GM20000 (cell line): ENCODE measurements at regions not wholly inside any gene's neighbourhood (a gene's known extent, or its start where the extent isn't known, plus 50 kb on each side); places are given as distances from the start of the nearest gene placed in this dataset.
"Not testable (repeated sequence)": the region's sequence is repeated elsewhere in the genome, so short reads cannot be mapped to it uniquely, and the experiment has no call there.

ENCODE experiments used
- DNase-seq: peaks from one replicate; pipeline ENCODE4 v3.0.0; 2012; ENCODE audit warnings: low spot score
- CTCF ChIP-seq: IDR thresholded peaks from 2 replicates; pipeline ENCODE4 v1.5.1; 2012; ENCODE audit warnings: mild to moderate bottlenecking, control low read depth; ENCODE audit errors: extremely low read depth, missing control alignments

GRCh38 chr3:156051651-156052050 lies 68.7 kb upstream of the KCNAB1 start:
- no peak for DNase-seq
- TF ChIP-seq CTCF, result no peak

DNA sequence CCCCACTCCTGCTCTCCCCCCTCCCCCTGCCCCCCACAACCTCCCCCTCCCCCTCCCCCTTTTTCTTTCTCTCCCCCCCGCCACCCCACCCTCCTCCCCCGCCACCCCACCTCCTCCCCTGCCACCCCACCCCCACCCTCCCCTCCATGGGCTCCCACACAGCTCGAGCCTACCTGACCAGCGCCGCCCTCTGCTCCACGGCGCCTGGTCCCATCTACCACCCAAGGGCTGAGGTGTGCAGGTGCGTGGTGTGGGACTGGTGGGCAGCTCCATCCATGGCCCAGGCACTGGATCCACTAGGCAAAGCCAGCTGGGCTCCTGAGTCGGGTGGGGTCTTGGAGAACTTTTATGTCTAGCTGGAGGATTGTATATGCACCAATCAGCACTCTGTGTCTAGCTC lies 68.3 kb upstream of the KCNAB1 start:
- no peak for TF ChIP-seq CTCF
- DNase-seq, result no peak

DNA sequence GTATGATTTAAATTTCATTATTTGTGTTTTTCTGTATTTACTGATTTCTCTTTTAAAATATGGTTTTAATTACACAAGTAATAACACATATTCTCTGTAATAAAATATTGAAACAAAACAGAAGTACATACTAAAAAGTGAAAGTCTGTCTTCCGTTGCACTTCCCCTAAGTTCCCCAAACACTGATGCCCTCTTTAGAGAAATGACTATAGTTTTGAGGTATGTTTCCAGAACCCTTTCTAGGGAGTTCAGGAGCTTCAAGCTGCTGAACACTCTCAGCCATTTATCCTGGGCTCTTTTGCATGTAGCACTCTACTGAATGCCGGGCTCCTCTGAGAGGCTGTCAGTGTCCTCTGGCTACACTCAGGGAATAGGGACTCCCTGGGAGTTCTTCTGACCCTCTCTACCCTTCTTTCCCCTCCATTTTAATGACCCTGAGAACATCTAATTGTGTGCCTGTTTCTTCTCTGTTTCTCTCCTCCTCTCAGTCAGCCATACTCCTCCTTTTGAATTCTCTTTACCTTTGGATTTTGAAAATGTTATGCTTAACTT lies 60.4 kb upstream of the KCNAB1 start:
- DNase-seq, result no peak
- TF ChIP-seq CTCF, result no peak

DNA sequence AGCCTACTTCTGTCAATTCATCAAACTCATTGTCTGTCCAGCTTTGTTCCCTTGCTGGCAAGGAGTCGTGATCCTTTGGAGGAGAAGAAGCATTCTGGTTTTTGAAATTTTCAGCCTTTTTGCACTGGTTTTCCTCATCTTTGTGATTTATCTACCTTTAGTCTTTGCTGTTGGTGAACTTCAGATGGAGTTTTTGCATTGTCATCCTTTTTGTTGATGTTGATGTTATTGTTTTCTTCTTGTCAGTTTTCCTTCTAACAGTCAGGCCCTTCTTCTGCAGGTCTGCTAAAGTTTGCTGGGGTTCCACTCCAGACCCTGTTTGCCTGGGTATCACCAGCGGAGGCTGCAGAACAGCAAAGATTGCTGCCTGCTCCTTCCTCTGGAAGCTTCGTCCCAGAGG lies 52.2 kb upstream of the KCNAB1 start:
- DNase-seq, result not testable (repeated sequence)

DNA sequence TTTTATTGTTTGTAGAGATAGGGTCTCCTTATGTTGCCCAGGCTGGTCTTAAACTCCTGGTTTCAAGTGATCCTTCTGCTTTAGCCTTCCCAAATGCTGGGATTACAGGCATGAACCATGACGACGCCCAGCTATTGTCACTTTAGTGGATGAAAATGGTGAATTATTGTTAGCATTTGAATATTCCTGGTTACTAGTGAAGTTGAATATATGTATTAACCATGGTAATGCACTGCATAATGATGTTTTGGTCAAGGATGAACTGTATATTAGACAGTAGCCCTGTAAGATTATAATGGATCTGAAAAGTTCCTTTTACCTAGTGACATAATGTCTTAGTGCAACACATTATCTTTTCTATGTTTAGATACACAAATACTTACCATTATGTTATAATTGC lies 50.4 kb upstream of the KCNAB1 start:
- TF ChIP-seq CTCF, result no peak

More for the DNA sequence above, 50.4 kb upstream of the KCNAB1 start:
- no peak for DNase-seq
